Mesenchymal stem cell (in vitro differentiated cells and primary cell): ENCODE measurements at regions not wholly inside any gene's neighbourhood (a gene's known extent, or its start where the extent isn't known, plus 50 kb on each side); places are given as distances from the start of the nearest gene placed in this dataset.

Experiments used
- DNase-seq: peaks from one replicate; pipeline ENCODE4 v3.0.0-alpha.2; 2013
- H2AFZ ChIP-seq: one replicate; pipeline ENCODE4 v1.6.1; 2013; ENCODE audit warnings: low read depth, mild to moderate bottlenecking, control low read depth, inconsistent platforms, low read length, moderate library complexity
- H2AK5ac ChIP-seq: 2 replicates; pipeline ENCODE4 v1.6.1; 2013; ENCODE audit warnings: low read length, moderate library complexity, mild to moderate bottlenecking, inconsistent platforms; ENCODE audit not compliant: severe bottlenecking
- H2BK120ac ChIP-seq: one replicate; pipeline ENCODE4 v1.6.1; 2013; ENCODE audit warnings: low read depth, mild to moderate bottlenecking, inconsistent platforms, low read length, moderate library complexity
- H2BK12ac ChIP-seq, 2 experiments: one replicate each; pipeline ENCODE4 v1.6.1; 2013; ENCODE audit warnings: inconsistent platforms in 2 of 2, low read length in 2 of 2, mild to moderate bottlenecking in 2 of 2, moderate library complexity in 2 of 2, control low read depth in 1 of 2
- H2BK15ac ChIP-seq: one replicate; pipeline ENCODE4 v1.6.1; 2013; ENCODE audit warnings: mild to moderate bottlenecking, low read depth, inconsistent platforms; ENCODE audit not compliant: poor library complexity, severe bottlenecking
- H2BK5ac ChIP-seq: 2 replicates; pipeline ENCODE4 v1.6.1; 2013; ENCODE audit warnings: low read depth, mild to moderate bottlenecking, low read length, control low read depth, inconsistent platforms; ENCODE audit not compliant: poor library complexity, severe bottlenecking
- H3K14ac ChIP-seq, 2 experiments: one replicate each; pipeline ENCODE4 v1.6.1; 2013; ENCODE audit warnings: inconsistent platforms in 2 of 2, low read length in 2 of 2, control low read depth in 1 of 2, mild to moderate bottlenecking in 1 of 2, moderate library complexity in 1 of 2
- H3K18ac ChIP-seq, 2 experiments: one replicate each; pipeline ENCODE4 v1.6.1; 2013; ENCODE audit warnings: inconsistent platforms in 2 of 2, low read length in 2 of 2, control low read depth in 1 of 2, low read depth in 1 of 2, mild to moderate bottlenecking in 1 of 2
- H3K23ac ChIP-seq, 2 experiments: one replicate each; pipeline ENCODE4 v1.6.1; 2013; ENCODE audit warnings: inconsistent platforms in 2 of 2, low read length in 2 of 2, mild to moderate bottlenecking in 2 of 2, moderate library complexity in 2 of 2, control low read depth in 1 of 2
- H3K27ac ChIP-seq: 2 replicates; pipeline ENCODE4 v1.5.1; 2013; ENCODE audit warnings: mild to moderate bottlenecking, moderate library complexity, low read length, control low read depth, inconsistent platforms; ENCODE audit not compliant: poor library complexity, severe bottlenecking
- H3K27me3 ChIP-seq, 2 experiments: 2 replicates each; pipeline versions ENCODE4 v1.6.1 to v1.7.0; 2013; ENCODE audit warnings: low read length in 2 of 2, mild to moderate bottlenecking in 2 of 2, moderate library complexity in 2 of 2, control low read depth in 1 of 2, inconsistent platforms in 1 of 2; ENCODE audit not compliant: control insufficient read depth in 1 of 2, insufficient read depth in 1 of 2
- H3K36me3 ChIP-seq, 2 experiments: 2 replicates each; pipeline versions ENCODE4 v1.6.1 to v1.7.0; 2013; ENCODE audit warnings: low read length in 2 of 2, control low read depth in 1 of 2, inconsistent platforms in 1 of 2, low read depth in 1 of 2, mild to moderate bottlenecking in 1 of 2; ENCODE audit not compliant: insufficient read depth in 2 of 2, control insufficient read depth in 1 of 2
- H3K4ac ChIP-seq, 2 experiments: one replicate each; pipeline ENCODE4 v1.6.1; 2013; ENCODE audit warnings: inconsistent platforms in 2 of 2, low read length in 2 of 2, mild to moderate bottlenecking in 2 of 2, moderate library complexity in 2 of 2, control low read depth in 1 of 2, low read depth in 1 of 2
- H3K4me1 ChIP-seq: 2 replicates; pipeline ENCODE4 v1.6.1; 2013; ENCODE audit warnings: low read depth, low read length, control low read depth; ENCODE audit not compliant: control insufficient read depth, insufficient read depth
- H3K4me2 ChIP-seq: 2 replicates; pipeline ENCODE4 v1.6.1; 2013; ENCODE audit warnings: low read length, mild to moderate bottlenecking, inconsistent platforms; ENCODE audit not compliant: poor library complexity, severe bottlenecking
- H3K4me3 ChIP-seq, 2 experiments: 2 replicates each; pipeline versions ENCODE4 v1.5.1 to v1.7.0; 2013; ENCODE audit warnings: low read length in 2 of 2, mild to moderate bottlenecking in 2 of 2, control low read depth in 1 of 2, low read depth in 1 of 2; ENCODE audit not compliant: insufficient read depth in 1 of 2
- H3K79me1 ChIP-seq: replicated peaks from 2 replicates; pipeline ENCODE4 v1.6.1; 2013; ENCODE audit warnings: mild to moderate bottlenecking, control low read depth, low read length, inconsistent platforms; ENCODE audit not compliant: poor library complexity, severe bottlenecking
- H3K9ac ChIP-seq: 2 replicates; pipeline ENCODE4 v1.7.0; 2013; ENCODE audit warnings: mild to moderate bottlenecking, low read length, moderate library complexity
- H3K9me3 ChIP-seq: 2 replicates; pipeline ENCODE4 v1.7.0; 2013; ENCODE audit warnings: mild to moderate bottlenecking, low read length; ENCODE audit not compliant: control insufficient read depth
- H4K8ac ChIP-seq: one replicate; pipeline ENCODE4 v1.6.1; 2013; ENCODE audit warnings: inconsistent platforms, mild to moderate bottlenecking, low read length, moderate library complexity
- H4K91ac ChIP-seq: one replicate; pipeline ENCODE4 v1.6.1; 2013; ENCODE audit warnings: mild to moderate bottlenecking, low read length, inconsistent platforms
- WGBS: methylation state at CpG from one replicate; pipeline ENCODE4 v1.1.7; 2013; ENCODE audit warnings: mixed read lengths; 5-methylcytosine and 5-hydroxymethylcytosine counted together

- Histone ChIP-seq H2AK5ac (no peak overlapping the region), H3K9me3 (peaks cover 6% of the 10 kb centered on the region), H3K9ac (no peak overlapping the region), H3K4me1 (no peaks in the 10 kb centered on the region), H4K8ac (no peak overlapping the region), H2BK120ac (no peak overlapping the region), H2BK15ac (no peak overlapping the region), H3K27me3 (no peaks in the 10 kb centered on the region), H3K79me1 (no peaks in the 10 kb centered on the region), H3K4me3 (no peak overlapping the region), H3K4ac (no peak overlapping the region), H3K23ac (no peak overlapping the region), H2AFZ (no peak overlapping the region), H3K4me2 (no peak overlapping the region), H3K27ac (no peak overlapping the region), H3K36me3 (no peaks in the 10 kb centered on the region), H2BK5ac (no peak overlapping the region), H3K18ac (no peak overlapping the region), H4K91ac (no peak overlapping the region), H2BK12ac (no peak overlapping the region), H3K14ac (no peak overlapping the region)
- no peak for DNase-seq
- 71% methylated on average over 4 of the region's 4 CpGs for WGBS
Measured at GRCh38 chr2:6219906-6220305, 527.7 kb downstream of the SOX11 start.

- H2BK12ac ChIP-seq, result no peak overlapping the region
- H3K23ac ChIP-seq, result no peak overlapping the region
- no peak overlapping the region for H4K8ac ChIP-seq
- H3K14ac ChIP-seq, result no peak overlapping the region
- no peak for DNase-seq
- no peak overlapping the region for H3K4me2 ChIP-seq
- no peak overlapping the region for H2AK5ac ChIP-seq
- H2BK15ac ChIP-seq, result no peak overlapping the region
- no peak overlapping the region for H3K18ac ChIP-seq
- H3K27ac ChIP-seq, result no peak overlapping the region
- H2BK5ac ChIP-seq, result no peak overlapping the region
- no peaks in the 10 kb centered on the region for H3K27me3 ChIP-seq
- H4K91ac ChIP-seq, result no peak overlapping the region
- H2BK120ac ChIP-seq, result no peak overlapping the region
- H3K79me1 ChIP-seq, result no peaks in the 10 kb centered on the region
- H3K36me3 ChIP-seq, result no peaks in the 10 kb centered on the region
- no peak overlapping the region for H3K4me3 ChIP-seq
- no peak overlapping the region for H3K4ac ChIP-seq
- no peak overlapping the region for H2AFZ ChIP-seq
- no peaks in the 10 kb centered on the region for H3K4me1 ChIP-seq
- 85% methylated on average over 4 of the region's 4 CpGs for WGBS
- no peak overlapping the region for H3K9ac ChIP-seq
- H3K9me3 ChIP-seq, result peaks cover 6% of the 10 kb centered on the region
Measured at GRCh38 chr2:6222296-6222695, 530.1 kb downstream of the SOX11 start.

- H3K27ac ChIP-seq, result no peak overlapping the region
- no peak overlapping the region for H2BK5ac ChIP-seq
- H3K9me3 ChIP-seq, result peaks cover 6% of the 10 kb centered on the region
- H3K79me1 ChIP-seq, result no peaks in the 10 kb centered on the region
- no peaks in the 10 kb centered on the region for H3K4me1 ChIP-seq
- H3K36me3 ChIP-seq, result no peaks in the 10 kb centered on the region
- H3K27me3 ChIP-seq, result no peaks in the 10 kb centered on the region
- H2AK5ac ChIP-seq, result no peak overlapping the region
- no peak overlapping the region for H3K4me2 ChIP-seq
- H2BK12ac ChIP-seq, result no peak overlapping the region
- no peak overlapping the region for H3K9ac ChIP-seq
- no peak overlapping the region for H3K4ac ChIP-seq
- H4K8ac ChIP-seq, result no peak overlapping the region
- WGBS, result 73% methylated on average over 4 of the region's 4 CpGs
- no peak overlapping the region for H2AFZ ChIP-seq
- H2BK15ac ChIP-seq, result no peak overlapping the region
- no peak overlapping the region for H3K23ac ChIP-seq
- no peak overlapping the region for H3K18ac ChIP-seq
- DNase-seq, result no peak
- H2BK120ac ChIP-seq, result no peak overlapping the region
- no peak overlapping the region for H4K91ac ChIP-seq
- no peak overlapping the region for H3K4me3 ChIP-seq
- H3K14ac ChIP-seq, result no peak overlapping the region
Measured at GRCh38 chr2:6224267-6224666, 532.1 kb downstream of the SOX11 start.

DNA sequence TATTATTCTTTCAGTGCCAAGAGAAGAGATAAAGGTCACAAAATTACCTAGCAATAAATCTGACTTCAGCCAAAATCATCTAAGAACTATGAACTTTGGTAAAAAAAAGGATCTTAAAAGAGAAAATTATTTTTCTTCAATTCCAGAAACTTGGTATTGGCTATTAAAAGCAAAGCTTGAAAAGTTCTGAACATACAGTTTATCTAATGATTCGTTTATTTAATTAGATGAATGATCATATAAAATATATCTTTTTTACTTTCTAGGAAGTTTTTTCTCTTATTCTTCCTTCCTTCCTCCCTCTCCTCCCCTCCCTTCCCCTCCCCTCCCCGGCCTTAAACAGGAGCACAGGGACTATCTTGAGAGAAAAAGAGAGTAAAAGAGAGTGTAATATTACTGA lies 536.1 kb downstream of the SOX11 start:
- Histone ChIP-seq H3K4me1 (no peaks in the 10 kb centered on the region), H3K4me2 (no peak overlapping the region), H3K4me3 (no peak overlapping the region), H4K8ac (no peak overlapping the region), H4K91ac (no peak overlapping the region), H3K18ac (no peak overlapping the region), H3K23ac (no peak overlapping the region), H2BK120ac (no peak overlapping the region), H2BK15ac (no peak overlapping the region), H3K79me1 (no peaks in the 10 kb centered on the region), H2BK12ac (no peak overlapping the region), H3K14ac (no peak overlapping the region), H2AK5ac (no peak overlapping the region), H3K27ac (no peak overlapping the region), H2BK5ac (no peak overlapping the region), H3K9ac (no peak overlapping the region), H3K9me3 (peaks cover 8% of the 10 kb centered on the region), H3K36me3 (no peaks in the 10 kb centered on the region), H3K4ac (no peak overlapping the region), H3K27me3 (no peaks in the 10 kb centered on the region), H2AFZ (no peak overlapping the region)
- DNase-seq, result no peak
- no CpG with 5 or more reads among the region's 2 CpGs for WGBS
